Upper lobe of right lung (tissue), 1 donor: ENCODE measurements at regions not wholly inside any gene's neighbourhood (a gene's known extent, or its start where the extent isn't known, plus 50 kb on each side); places are given as distances from the start of the nearest gene placed in this dataset.

ENCODE experiments used
- ATAC-seq: fragments of 200-7000 bp; cut with Tn5 transposase; one replicate; pipeline ENCODE4 v1.9.1; 2020; ENCODE audit warnings: mild to moderate bottlenecking, moderate library complexity
- DNase-seq: peaks from one replicate; pipeline ENCODE4 v3.0.0-alpha.2; 2020
- H3K27ac ChIP-seq: fragments of 200-600 bp; one replicate; pipeline ENCODE4 v1.8.0; 2022
- H3K27me3 ChIP-seq: fragments of 200-600 bp; one replicate; pipeline ENCODE4 v1.8.0; 2022; ENCODE audit warnings: mild to moderate bottlenecking
- H3K36me3 ChIP-seq: fragments of 200-600 bp; one replicate; pipeline ENCODE4 v1.8.0; 2022
- H3K4me1 ChIP-seq: fragments of 200-600 bp; one replicate; pipeline ENCODE4 v1.8.0; 2022
- H3K4me3 ChIP-seq: fragments of 200-600 bp; one replicate; pipeline ENCODE4 v1.8.0; 2022; ENCODE audit warnings: mild to moderate bottlenecking
- H3K9me3 ChIP-seq: fragments of 200-600 bp; one replicate; pipeline ENCODE4 v1.8.0; 2022
- intact Hi-C: fragments of 100-400 bp; cut with DNase I; formaldehyde crosslinking; loops from one replicate; pipeline ENCODE4 v1.11.0; 2022
- TF ChIP-seq, protein P1 (sequence below): fragments of 200-600 bp; IDR thresholded peaks from one replicate; pipeline ENCODE4 v1.8.0; 2022; ENCODE audit warnings: antibody characterized with exemption
- donor health status: DM: no; HTN: yes; CAD: no; lungs with severe emphysema.

GRCh38 chr5:125766706-125767105 lies 656.5 kb upstream of the GRAMD2B start:
- no peaks in the 10 kb centered on the region for H3K4me1 ChIP-seq
- no peak overlapping the region for H3K4me3 ChIP-seq
- no peak overlapping the region for H3K27ac ChIP-seq
- DNase-seq = no peak
- intact Hi-C loops = no loop called here
- no peak for ATAC-seq
- H3K27me3 ChIP-seq = no peaks in the 10 kb centered on the region
- H3K36me3 ChIP-seq = no peaks in the 10 kb centered on the region
- H3K9me3 ChIP-seq = no peaks in the 10 kb centered on the region
- TF ChIP-seq, protein P1, sequence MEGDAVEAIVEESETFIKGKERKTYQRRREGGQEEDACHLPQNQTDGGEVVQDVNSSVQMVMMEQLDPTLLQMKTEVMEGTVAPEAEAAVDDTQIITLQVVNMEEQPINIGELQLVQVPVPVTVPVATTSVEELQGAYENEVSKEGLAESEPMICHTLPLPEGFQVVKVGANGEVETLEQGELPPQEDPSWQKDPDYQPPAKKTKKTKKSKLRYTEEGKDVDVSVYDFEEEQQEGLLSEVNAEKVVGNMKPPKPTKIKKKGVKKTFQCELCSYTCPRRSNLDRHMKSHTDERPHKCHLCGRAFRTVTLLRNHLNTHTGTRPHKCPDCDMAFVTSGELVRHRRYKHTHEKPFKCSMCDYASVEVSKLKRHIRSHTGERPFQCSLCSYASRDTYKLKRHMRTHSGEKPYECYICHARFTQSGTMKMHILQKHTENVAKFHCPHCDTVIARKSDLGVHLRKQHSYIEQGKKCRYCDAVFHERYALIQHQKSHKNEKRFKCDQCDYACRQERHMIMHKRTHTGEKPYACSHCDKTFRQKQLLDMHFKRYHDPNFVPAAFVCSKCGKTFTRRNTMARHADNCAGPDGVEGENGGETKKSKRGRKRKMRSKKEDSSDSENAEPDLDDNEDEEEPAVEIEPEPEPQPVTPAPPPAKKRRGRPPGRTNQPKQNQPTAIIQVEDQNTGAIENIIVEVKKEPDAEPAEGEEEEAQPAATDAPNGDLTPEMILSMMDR = no peak

- H3K4me1 ChIP-seq = no peaks in the 10 kb centered on the region
- TF ChIP-seq, protein P1 = no peak
- no peak overlapping the region for H3K27ac ChIP-seq
- no peaks in the 10 kb centered on the region for H3K9me3 ChIP-seq
- DNase-seq (no peak), ATAC-seq (no peak)
- H3K36me3 ChIP-seq = no peaks in the 10 kb centered on the region
- intact Hi-C loops = no loop called here
- H3K27me3 ChIP-seq = no peaks in the 10 kb centered on the region
- no peak overlapping the region for H3K4me3 ChIP-seq
Observed at GRCh38 chr5:125775896-125776295, 647.3 kb upstream of the GRAMD2B start.

- ATAC-seq = no peak
- no peaks in the 10 kb centered on the region for H3K36me3 ChIP-seq
- TF ChIP-seq, protein P1 = no peak
Observed at GRCh38 chr5:125776656-125777139, 646.5 kb upstream of the GRAMD2B start.

DNA sequence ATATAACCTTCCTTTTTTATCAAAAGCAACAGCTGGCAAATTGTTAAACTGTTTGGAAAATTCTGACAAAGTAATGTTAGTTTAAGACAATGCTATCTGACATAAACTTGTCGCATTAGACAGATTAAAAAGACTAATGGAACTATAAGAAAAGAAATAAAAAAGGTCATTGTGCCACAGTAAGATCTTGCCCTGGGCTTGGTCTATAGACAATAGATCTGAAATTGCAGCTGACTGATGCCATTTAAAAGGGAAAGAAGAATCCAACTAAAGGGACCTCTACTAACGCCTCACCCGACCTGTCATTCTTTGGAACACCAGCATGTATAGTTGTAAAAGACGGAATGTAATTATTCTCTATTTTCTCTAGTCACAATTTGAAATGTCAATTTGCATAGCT lies 644.4 kb upstream of the GRAMD2B start:
- TF ChIP-seq, protein P1 = no peak
- Histone ChIP-seq H3K4me1 (no peaks in the 10 kb centered on the region), H3K36me3 (no peaks in the 10 kb centered on the region), H3K27me3 (no peaks in the 10 kb centered on the region), H3K4me3 (no peak overlapping the region), H3K27ac (no peak overlapping the region), H3K9me3 (no peaks in the 10 kb centered on the region)
- DNase-seq = no peak
- no peak for ATAC-seq
- intact Hi-C loops = no loop called here

More at GRCh38 chr5:125776656-125777139, 646.5 kb upstream of the GRAMD2B start:
- Histone ChIP-seq H3K4me3 (no peak overlapping the region), H3K4me1 (no peaks in the 10 kb centered on the region), H3K9me3 (no peaks in the 10 kb centered on the region), H3K27me3 (no peaks in the 10 kb centered on the region), H3K27ac (no peak overlapping the region)
- DNase-seq = no peak
- intact Hi-C loops = no loop called here

DNA sequence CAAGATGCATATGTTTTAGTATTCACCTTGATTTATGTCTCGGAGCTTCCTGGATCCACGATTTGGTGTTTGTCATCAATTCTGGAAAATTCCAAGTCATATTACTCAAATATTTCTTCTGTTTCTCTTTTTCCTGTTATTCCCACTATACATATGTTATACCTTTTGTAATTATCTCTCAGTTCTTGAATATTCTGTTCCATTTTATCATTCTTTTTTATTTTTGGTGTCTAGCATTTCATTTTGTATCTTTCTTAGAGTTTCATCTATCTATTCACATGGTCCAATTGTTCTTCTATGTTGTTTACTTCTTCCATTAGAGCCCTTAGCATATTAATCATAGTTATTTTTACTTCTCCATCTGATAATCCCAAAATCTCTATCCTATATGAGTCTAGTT lies 637.8 kb upstream of the GRAMD2B start:
- TF ChIP-seq, protein P1 = no peak
- H3K4me1 ChIP-seq = no peaks in the 10 kb centered on the region

DNA sequence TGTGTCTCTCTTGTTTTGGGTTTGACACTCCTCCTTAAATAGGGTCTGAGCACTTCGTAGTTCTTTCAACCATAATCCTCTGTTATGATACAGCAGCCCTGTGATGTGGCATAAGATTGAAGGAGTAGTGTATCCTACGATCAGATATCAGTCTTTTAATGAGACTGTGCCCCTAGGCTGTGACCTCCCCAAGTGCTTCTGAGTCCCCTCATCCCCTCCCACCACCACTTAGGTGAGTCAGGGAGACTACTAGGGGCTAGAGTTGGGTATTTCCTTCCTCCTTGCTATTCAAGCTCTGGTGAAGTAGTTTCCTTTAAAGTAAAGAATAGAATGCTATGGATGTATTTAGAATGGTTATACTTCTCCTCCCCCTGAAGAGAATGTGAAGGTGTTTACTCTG lies 637.2 kb upstream of the GRAMD2B start:
- DNase-seq (no peak), ATAC-seq (no peak)
- no peaks in the 10 kb centered on the region for H3K27me3 ChIP-seq
- no peak overlapping the region for H3K4me3 ChIP-seq
- H3K4me1 ChIP-seq = no peaks in the 10 kb centered on the region
- TF ChIP-seq, protein P1 = no peak
- no peak overlapping the region for H3K27ac ChIP-seq
- H3K9me3 ChIP-seq = no peaks in the 10 kb centered on the region
- intact Hi-C loops = no loop called here
- H3K36me3 ChIP-seq = no peaks in the 10 kb centered on the region

More for the DNA sequence above, 637.8 kb upstream of the GRAMD2B start:
- Histone ChIP-seq H3K27me3 (no peaks in the 10 kb centered on the region), H3K36me3 (no peaks in the 10 kb centered on the region), H3K4me3 (no peak overlapping the region), H3K9me3 (no peaks in the 10 kb centered on the region), H3K27ac (no peak overlapping the region)
- DNase-seq (no peak), ATAC-seq (no peak)
- intact Hi-C loops = no loop called here
